B cell (primary cell): ENCODE measurements at regions not wholly inside any gene's neighbourhood (a gene's known extent, or its start where the extent isn't known, plus 50 kb on each side); places are given as distances from the start of the nearest gene placed in this dataset.

Source experiments
- ATAC-seq: fragments of 200-7000 bp; cut with Tn5 transposase; one replicate; pipeline ENCODE4 v1.10.0; 2021; ENCODE audit warnings: low read depth, mild to moderate bottlenecking, moderate number of reproducible peaks, moderate library complexity
- CTCF ChIA-PET: fragments of 350-600 bp; sonication (Branson Sonifier 250); formaldehyde crosslinking; loops from one replicate; lab custom pipeline; 2021; ENCODE audit warnings: antibody characterized with exemption, inconsistent platforms; lab: Charles Lee
- POLR2A ChIA-PET: fragments of 350-600 bp; sonication (Branson Sonifier 250); formaldehyde crosslinking; loops from one replicate; lab custom pipeline; 2021; ENCODE audit warnings: antibody characterized with exemption; lab: Charles Lee
- DNase-seq: peaks from one replicate; pipeline ENCODE4 v3.0.0; 2013
- H2AFZ ChIP-seq: 2 replicates; pipeline ENCODE4 v1.6.1; 2012; ENCODE audit warnings: mild to moderate bottlenecking, low read depth, low read length; ENCODE audit not compliant: insufficient read depth, poor library complexity, severe bottlenecking
- H3K27ac ChIP-seq, 2 donors: 1 replicate in 1 of 2; 2 replicates in 1 of 2; pipeline ENCODE4 v1.5.1; 2012 to 2013; ENCODE audit warnings: low read length in 2 of 2, mild to moderate bottlenecking in 2 of 2, moderate library complexity in 1 of 2
- H3K27me3 ChIP-seq, 4 experiments: fragments of 200-600 bp in 1 of 4; sonication (generic) in 1 of 4; replicated peaks in 1 of 4; 1 replicate in 2 of 4; 2 replicates in 2 of 4; pipeline versions ENCODE4 v1.6.1 to v1.7.0; 2013 to 2016; ENCODE audit warnings: low read length in 3 of 4, mild to moderate bottlenecking in 2 of 4, mixed read lengths in 1 of 4, moderate library complexity in 1 of 4; ENCODE audit not compliant: insufficient read depth in 4 of 4, control insufficient read depth in 3 of 4; ENCODE audit errors: control extremely low read depth in 1 of 4
- H3K36me3 ChIP-seq, 2 experiments: replicated peaks in 1 of 2; 1 replicate in 1 of 2; 2 replicates in 1 of 2; pipeline versions ENCODE4 v1.6.1 to v1.7.1; 2013; ENCODE audit warnings: low read length in 1 of 2; ENCODE audit not compliant: insufficient read depth in 2 of 2, control insufficient read depth in 1 of 2; ENCODE audit errors: control extremely low read depth in 1 of 2, extremely low read depth in 1 of 2
- H3K4me1 ChIP-seq, 2 donors: fragments of 200-600 bp in 1 of 2; sonication (generic) in 1 of 2; 1 replicate in 1 of 2; 2 replicates in 1 of 2; pipeline versions ENCODE4 v1.5.1 to v1.6.1; 2013 to 2017; ENCODE audit warnings: low read length in 2 of 2; ENCODE audit not compliant: control insufficient read depth in 2 of 2, insufficient read depth in 2 of 2
- H3K4me2 ChIP-seq: replicated peaks from 2 replicates; pipeline ENCODE3; 2012; ENCODE audit warnings: mild to moderate bottlenecking, low read depth, low read length; ENCODE audit not compliant: poor library complexity, severe bottlenecking
- H3K4me3 ChIP-seq, 5 experiments: fragments of 200-600 bp in 1 of 5; sonication (generic) in 1 of 5; 1 replicate in 3 of 5; 2 replicates in 2 of 5; pipeline versions ENCODE4 v1.5.1 to v1.7.0; 2011 to 2016; ENCODE audit warnings: low read length in 4 of 5, mild to moderate bottlenecking in 4 of 5, low read depth in 2 of 5, control low read depth in 1 of 5, moderate library complexity in 1 of 5; ENCODE audit not compliant: insufficient read depth in 1 of 5; ENCODE audit errors: control extremely low read depth in 1 of 5, extremely low read depth in 1 of 5
- H3K79me2 ChIP-seq: fragments of 200-600 bp; sonication (generic); one replicate; pipeline ENCODE4 v1.6.0; 2016; ENCODE audit warnings: low read length; ENCODE audit not compliant: control insufficient read depth, insufficient read depth
- H3K9ac ChIP-seq: fragments of 200-600 bp; sonication (generic); 2 replicates; pipeline ENCODE4 v1.6.1; 2017; ENCODE audit warnings: mild to moderate bottlenecking, low read length, moderate library complexity
- H3K9me3 ChIP-seq, 3 donors: one replicate each; pipeline versions ENCODE4 v1.6.1 to v1.7.1; 2013; ENCODE audit warnings: low read length in 2 of 3; ENCODE audit not compliant: control insufficient read depth in 2 of 3, insufficient read depth in 1 of 3; ENCODE audit errors: control extremely low read depth in 1 of 3
- H4K20me1 ChIP-seq: 2 replicates; pipeline ENCODE4 v1.6.0; 2012; ENCODE audit warnings: mild to moderate bottlenecking, low read length; ENCODE audit not compliant: insufficient read depth, control insufficient read depth, poor library complexity, severe bottlenecking
- H3K27ac Mint-ChIP-seq: one replicate; pipeline ENCODE4 v1.8.0; 2021; ENCODE audit warnings: mixed read lengths
- H3K27me3 Mint-ChIP-seq: one replicate; pipeline ENCODE4 v1.8.0; 2021; ENCODE audit warnings: mixed read lengths
- H3K4me1 Mint-ChIP-seq: one replicate; pipeline ENCODE4 v1.8.0; 2021; ENCODE audit warnings: mixed read lengths
- H3K4me3 Mint-ChIP-seq: one replicate; pipeline ENCODE4 v1.8.0; 2021; ENCODE audit warnings: mixed read lengths
- H3K9me3 Mint-ChIP-seq: one replicate; pipeline ENCODE4 v1.8.0; 2022; ENCODE audit warnings: mixed read lengths; ENCODE audit not compliant: insufficient read depth
- CTCF ChIP-seq: fragments of 200-600 bp; IDR thresholded peaks from one replicate; pipeline ENCODE4 v1.8.0; 2022; ENCODE audit warnings: antibody characterized with exemption, mild to moderate bottlenecking
- EZH2 ChIP-seq: IDR thresholded peaks from 2 replicates; pipeline ENCODE4 v1.6.1; 2012; ENCODE audit warnings: borderline replicate concordance, low read depth, mild to moderate bottlenecking, moderate library complexity, low read length; ENCODE audit not compliant: insufficient read depth, poor library complexity, severe bottlenecking
- WGBS: methylation state at CpG from one replicate; pipeline ENCODE4 v1.1.5; 2013; ENCODE audit warnings: missing lambda C conversion rate; ENCODE audit not compliant: insufficient coverage; 5-methylcytosine and 5-hydroxymethylcytosine counted together
- intact Hi-C: fragments of 100-400 bp; cut with micrococcal nuclease; formaldehyde crosslinking; loops from one replicate; pipeline ENCODE4 v1.10.0; 2022

- Mint-ChIP-seq H3K4me1 (no peaks in the 10 kb centered on the region), H3K27me3 (peaks cover 5% of the 10 kb centered on the region), H3K9me3 (no peaks in the 10 kb centered on the region), H3K4me3 (no peak overlapping the region), H3K27ac (no peak overlapping the region)
- Histone ChIP-seq H3K27me3 (no peaks in the 10 kb centered on the region), H3K36me3 (no peaks in the 10 kb centered on the region), H3K4me2 (no peak overlapping the region), H3K79me2 (no peaks in the 10 kb centered on the region), H3K27ac (no peak overlapping the region), H3K4me3 (no peak overlapping the region), H3K9me3 (peaks cover 0 to 8% (median 0%) of the 10 kb centered on the region in 3 donors), H2AFZ (no peak overlapping the region), H3K4me1 (no peaks in the 10 kb centered on the region), H4K20me1 (no peaks in the 10 kb centered on the region), H3K9ac (no peak overlapping the region)
- CTCF ChIA-PET: no interaction called here
- ATAC-seq: no peak
- TF ChIP-seq EZH2 (no peak), CTCF (no peak)
- no CpG with 5 or more reads among the region's 1 CpG for WGBS
- intact Hi-C loops: no loop called here
- DNase-seq: no peak
- POLR2A ChIA-PET: no interaction called here
Measured at GRCh38 chr9:87831159-87831558, 51.5 kb upstream of the SPATA31E1 start.
